ENCODE measurements at regions not wholly inside any gene's neighbourhood (a gene's known extent, or its start where the extent isn't known, plus 50 kb on each side); places are given as distances from the start of the nearest gene placed in this dataset.

DNA sequence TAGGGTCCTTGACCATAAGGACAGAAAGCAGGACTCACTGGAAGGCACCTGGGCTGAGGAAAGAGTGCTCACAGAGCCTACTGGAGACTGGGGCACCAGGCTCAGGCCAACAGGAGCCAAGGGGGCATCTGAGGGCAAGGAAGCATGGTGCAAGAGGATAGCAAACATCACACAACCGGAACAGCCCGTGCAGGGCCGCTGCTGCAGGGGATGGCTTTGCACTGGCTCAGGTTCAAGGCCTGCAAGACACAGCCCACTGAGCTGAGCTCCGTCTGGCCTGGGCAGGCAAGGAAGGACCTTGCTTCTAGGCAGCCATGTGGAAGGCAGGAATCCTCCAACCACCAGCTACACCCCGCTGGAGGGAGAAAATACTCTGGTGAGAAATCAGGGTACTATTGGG lies 59.8 kb upstream of the KIF26B start:
- peaks cover 13% of the 10 kb centered on the region for H3K4me1 ChIP-seq (ENCODE audit: insufficient read depth, poor library complexity, severe bottlenecking)
- H3K4me3 ChIP-seq (ENCODE audit: severe bottlenecking) = no peak overlapping the region
- no peaks in the 10 kb centered on the region for H3K9me3 ChIP-seq (ENCODE audit: severe bottlenecking)
- DNase-seq (ENCODE audit: low spot score) (no peak), ATAC-seq (ENCODE audit: low read depth) (no peak)
- no peaks in the 10 kb centered on the region for H3K36me3 ChIP-seq (ENCODE audit: low read depth)
- H3K27ac ChIP-seq (ENCODE audit: poor library complexity, severe bottlenecking) = no peak overlapping the region
- TF ChIP-seq, protein P1, sequence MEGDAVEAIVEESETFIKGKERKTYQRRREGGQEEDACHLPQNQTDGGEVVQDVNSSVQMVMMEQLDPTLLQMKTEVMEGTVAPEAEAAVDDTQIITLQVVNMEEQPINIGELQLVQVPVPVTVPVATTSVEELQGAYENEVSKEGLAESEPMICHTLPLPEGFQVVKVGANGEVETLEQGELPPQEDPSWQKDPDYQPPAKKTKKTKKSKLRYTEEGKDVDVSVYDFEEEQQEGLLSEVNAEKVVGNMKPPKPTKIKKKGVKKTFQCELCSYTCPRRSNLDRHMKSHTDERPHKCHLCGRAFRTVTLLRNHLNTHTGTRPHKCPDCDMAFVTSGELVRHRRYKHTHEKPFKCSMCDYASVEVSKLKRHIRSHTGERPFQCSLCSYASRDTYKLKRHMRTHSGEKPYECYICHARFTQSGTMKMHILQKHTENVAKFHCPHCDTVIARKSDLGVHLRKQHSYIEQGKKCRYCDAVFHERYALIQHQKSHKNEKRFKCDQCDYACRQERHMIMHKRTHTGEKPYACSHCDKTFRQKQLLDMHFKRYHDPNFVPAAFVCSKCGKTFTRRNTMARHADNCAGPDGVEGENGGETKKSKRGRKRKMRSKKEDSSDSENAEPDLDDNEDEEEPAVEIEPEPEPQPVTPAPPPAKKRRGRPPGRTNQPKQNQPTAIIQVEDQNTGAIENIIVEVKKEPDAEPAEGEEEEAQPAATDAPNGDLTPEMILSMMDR (IDR thresholded peaks at IDR 0.05; ENCODE audit: poor library complexity, severe bottlenecking) = no peak
- no peaks in the 10 kb centered on the region for H3K27me3 ChIP-seq (ENCODE audit: insufficient read depth, poor library complexity, severe bottlenecking)

DNA sequence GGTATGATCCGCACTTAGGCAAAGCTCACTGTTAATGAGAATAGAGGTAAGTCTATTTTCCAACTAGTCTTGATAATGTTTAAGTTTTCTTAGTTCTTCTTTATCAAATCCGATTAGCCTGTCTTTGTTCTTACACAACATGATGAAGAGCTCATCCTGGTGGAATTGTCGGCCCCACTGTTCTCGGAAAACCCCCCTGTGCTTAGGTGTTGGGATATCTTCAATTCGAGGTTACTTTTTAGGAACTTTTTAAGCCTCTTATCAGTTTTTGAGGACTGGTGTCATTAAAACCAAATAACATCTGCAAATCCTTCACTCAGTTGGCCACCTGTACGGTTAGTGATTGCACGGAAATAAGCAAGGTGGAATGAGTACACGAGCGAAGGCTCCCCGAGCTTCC lies 60.7 kb upstream of the KIF26B start:
- Histone ChIP-seq H3K27me3 (ENCODE audit: insufficient read depth, poor library complexity, severe bottlenecking) (no peaks in the 10 kb centered on the region), H3K27ac (ENCODE audit: poor library complexity, severe bottlenecking) (no peak overlapping the region), H3K9me3 (ENCODE audit: severe bottlenecking) (no peaks in the 10 kb centered on the region), H3K36me3 (ENCODE audit: low read depth) (no peaks in the 10 kb centered on the region), H3K4me1 (ENCODE audit: insufficient read depth, poor library complexity, severe bottlenecking) (peaks cover 13% of the 10 kb centered on the region), H3K4me3 (ENCODE audit: severe bottlenecking) (no peak overlapping the region)
- TF ChIP-seq, protein P1 (IDR thresholded peaks at IDR 0.05; ENCODE audit: poor library complexity, severe bottlenecking) = no peak
- no peak for ATAC-seq (ENCODE audit: low read depth)
- no peak for DNase-seq (ENCODE audit: low spot score)

DNA sequence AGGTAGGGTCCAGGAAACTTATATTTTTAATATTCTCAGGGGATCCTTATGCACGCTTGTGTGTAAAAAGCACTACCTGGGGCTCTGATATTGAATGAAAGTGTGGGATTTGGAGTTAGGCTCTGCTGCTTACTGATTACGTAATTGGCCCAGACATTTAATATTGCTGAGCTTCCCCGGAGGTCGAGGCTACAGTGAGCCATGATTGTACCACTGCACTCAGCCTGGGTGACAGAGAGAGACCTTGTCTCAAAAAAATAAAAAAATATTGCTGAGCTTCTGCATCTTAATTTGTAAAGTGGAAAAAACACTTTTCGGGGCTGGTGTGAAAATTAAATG lies 62.2 kb upstream of the KIF26B start:
- H3K4me1 ChIP-seq (ENCODE audit: insufficient read depth, poor library complexity, severe bottlenecking) = peaks cover 13% of the 10 kb centered on the region
- ATAC-seq (ENCODE audit: low read depth) = no peak
- H3K27ac ChIP-seq (ENCODE audit: poor library complexity, severe bottlenecking) = peak overlapping the region; percentile 67
- H3K36me3 ChIP-seq (ENCODE audit: low read depth) = no peaks in the 10 kb centered on the region
- no peak overlapping the region for H3K4me3 ChIP-seq (ENCODE audit: severe bottlenecking)
- no peaks in the 10 kb centered on the region for H3K27me3 ChIP-seq (ENCODE audit: insufficient read depth, poor library complexity, severe bottlenecking)
- DNase-seq (ENCODE audit: low spot score) = no peak
- no peaks in the 10 kb centered on the region for H3K9me3 ChIP-seq (ENCODE audit: severe bottlenecking)
- TF ChIP-seq, protein P1 (IDR thresholded peaks at IDR 0.05; ENCODE audit: poor library complexity, severe bottlenecking) = no peak

DNA sequence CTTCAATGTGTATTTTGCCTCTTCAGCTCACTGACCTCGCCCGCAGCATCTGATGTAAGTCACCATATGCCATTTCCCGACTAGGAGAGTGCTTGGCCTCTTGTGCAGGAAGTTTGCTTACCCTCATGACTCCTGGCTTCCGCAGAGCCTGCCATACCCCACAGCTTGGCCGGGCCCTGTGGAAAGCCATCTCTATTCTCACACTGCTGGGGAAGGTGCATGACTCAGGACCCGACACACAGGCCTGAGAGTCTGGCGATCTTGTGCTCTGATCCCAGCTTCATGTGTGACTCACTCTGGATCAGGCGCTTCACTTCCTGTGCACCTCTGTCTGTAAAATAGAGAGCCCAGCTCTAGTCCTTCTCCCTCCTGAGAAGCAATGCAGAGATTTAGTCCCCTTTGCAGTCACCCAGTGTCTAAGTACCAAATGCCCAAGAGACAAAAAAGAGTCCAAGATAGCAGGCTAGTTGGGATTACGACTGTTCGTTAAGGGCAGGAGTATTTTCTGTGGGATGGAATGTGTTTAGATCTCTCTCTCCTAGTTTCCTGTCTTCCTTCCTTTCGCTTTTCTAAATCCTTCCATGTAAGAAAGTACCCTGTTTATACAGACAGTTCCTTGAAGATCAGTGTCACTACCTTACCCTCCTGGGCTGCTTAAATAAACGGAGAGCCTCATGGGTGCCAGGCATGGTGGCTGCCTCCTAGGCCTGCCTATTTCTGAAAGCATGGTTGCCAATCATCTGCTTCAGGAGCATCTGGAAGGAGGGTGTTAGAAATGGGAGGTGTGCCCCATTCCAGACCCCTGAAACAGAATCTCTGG lies 62.8 kb upstream of the KIF26B start:
- ATAC-seq (ENCODE audit: low read depth) (peak; percentile 99), DNase-seq (ENCODE audit: low spot score) (peak; percentile 86)
- no peak overlapping the region for H3K4me3 ChIP-seq (ENCODE audit: severe bottlenecking)
- peaks cover 13% of the 10 kb centered on the region for H3K4me1 ChIP-seq (ENCODE audit: insufficient read depth, poor library complexity, severe bottlenecking)
- H3K27me3 ChIP-seq (ENCODE audit: insufficient read depth, poor library complexity, severe bottlenecking) = no peaks in the 10 kb centered on the region
- peak overlapping the region; percentile 67 for H3K27ac ChIP-seq (ENCODE audit: poor library complexity, severe bottlenecking)
- no peaks in the 10 kb centered on the region for H3K36me3 ChIP-seq (ENCODE audit: low read depth)
- TF ChIP-seq, protein P1 (IDR thresholded peaks at IDR 0.05; ENCODE audit: poor library complexity, severe bottlenecking) = no peak
- H3K9me3 ChIP-seq (ENCODE audit: severe bottlenecking) = no peaks in the 10 kb centered on the region

DNA sequence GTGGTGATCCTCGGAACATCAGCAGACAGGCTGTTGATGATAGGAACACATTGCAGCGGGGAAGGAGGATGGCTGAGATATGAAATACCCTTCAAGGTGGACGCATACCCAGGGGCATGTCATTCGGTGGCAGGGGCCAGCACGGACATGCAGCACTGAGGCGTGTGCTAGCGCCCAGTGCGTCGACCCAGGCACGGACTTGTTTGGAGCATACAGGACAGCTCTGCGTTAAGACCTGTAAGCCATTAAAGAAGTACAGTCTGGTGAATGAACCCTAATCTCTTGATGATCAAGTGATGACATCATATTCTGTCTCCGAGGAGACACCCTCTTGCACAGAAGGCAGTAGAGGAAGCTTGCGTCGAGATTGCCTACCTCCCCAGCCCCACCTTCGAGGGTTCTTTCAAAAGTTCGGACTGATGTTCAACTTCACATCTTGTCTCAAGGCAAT lies 63.6 kb upstream of the KIF26B start:
- Histone ChIP-seq H3K27ac (ENCODE audit: poor library complexity, severe bottlenecking) (peak overlapping the region; percentile 67), H3K9me3 (ENCODE audit: severe bottlenecking) (no peaks in the 10 kb centered on the region), H3K27me3 (ENCODE audit: insufficient read depth, poor library complexity, severe bottlenecking) (no peaks in the 10 kb centered on the region), H3K4me3 (ENCODE audit: severe bottlenecking) (no peak overlapping the region), H3K4me1 (ENCODE audit: insufficient read depth, poor library complexity, severe bottlenecking) (peaks cover 20% of the 10 kb centered on the region), H3K36me3 (ENCODE audit: low read depth) (no peaks in the 10 kb centered on the region)
- TF ChIP-seq, protein P1 (IDR thresholded peaks at IDR 0.05; ENCODE audit: poor library complexity, severe bottlenecking) = no peak
- ATAC-seq (ENCODE audit: low read depth) = no peak
- DNase-seq (ENCODE audit: low spot score) = no peak

Data from RWPE2 (cell line).